Ovary (tissue), 7 donors: ENCODE measurements at regions not wholly inside any gene's neighbourhood (a gene's known extent, or its start where the extent isn't known, plus 50 kb on each side); places are given as distances from the start of the nearest gene placed in this dataset.
"Not testable (repeated sequence)": the region's sequence is repeated elsewhere in the genome, so short reads cannot be mapped to it uniquely, and the experiment has no call there.

ENCODE experiments used
- DNase-seq, 5 donors: peaks; one replicate each; pipeline ENCODE4 v3.0.0-alpha.2; 2019 to 2020
- H3K27ac ChIP-seq, 2 donors: fragments of 200-600 bp; one replicate each; pipeline versions ENCODE4 v1.5.1 to v1.8.0; 2019 to 2022
- H3K27me3 ChIP-seq: fragments of 200-600 bp; one replicate; pipeline ENCODE4 v1.8.0; 2022
- H3K36me3 ChIP-seq: fragments of 200-600 bp; sonication (generic); one replicate; pipeline ENCODE4 v1.5.1; 2019
- H3K4me1 ChIP-seq: one replicate; pipeline ENCODE4 v1.8.1; 2013; ENCODE audit warnings: mild to moderate bottlenecking, moderate library complexity; ENCODE audit not compliant: insufficient read depth
- H3K4me3 ChIP-seq: fragments of 200-600 bp; sonication (generic); one replicate; pipeline ENCODE4 v1.5.1; 2017
- H3K9me3 ChIP-seq, 2 donors: fragments of 200-600 bp in 1 of 2; sonication (generic) in 1 of 2; one replicate each; pipeline versions ENCODE4 v1.5.1 to v1.8.1; 2013 to 2019; ENCODE audit warnings: mild to moderate bottlenecking in 1 of 2, moderate library complexity in 1 of 2
- EP300 ChIP-seq: sonication (generic); formaldehyde crosslinking; IDR thresholded peaks from one replicate; pipeline ENCODE4 v1.6.1; 2017; ENCODE audit warnings: antibody characterized with exemption
- POLR2A ChIP-seq: fragments of 450-650 bp; IDR thresholded peaks from one replicate; pipeline ENCODE4 v1.6.1; 2017; ENCODE audit warnings: antibody characterized with exemption, mild to moderate bottlenecking, moderate library complexity
- WGBS, 3 donors: extraction: QIAGEN DNeasy Blood & Tissue Kit in 1 of 3; methylation state at CpG; one replicate each; pipeline versions ENCODE4 v1.1.5 to v1.1.7; 2013 to 2017; 5-methylcytosine and 5-hydroxymethylcytosine counted together
- intact Hi-C, 4 donors: fragments of 100-400 bp; cut with DNase I; formaldehyde crosslinking; loops; one replicate each; pipeline versions ENCODE4 v1.11.0 to v1.15.1; 2022 to 2023
- TF ChIP-seq, protein P1 (sequence below), 3 donors: fragments of 450-650 bp in 2 of 3; fragments of 200-600 bp in 1 of 3; IDR thresholded peaks; one replicate each; pipeline versions ENCODE4 v1.5.1 to v1.8.0; 2016 to 2022; ENCODE audit warnings: antibody characterized with exemption in 3 of 3, mild to moderate bottlenecking in 1 of 3
- donor health status: DM: no; HTN: no; CAD: no; lungs with moderate emphysema.
- donor health status: DM: no; HTN: no; CAD: no.
- donor health status: Bipolar disorder and iron deficiency.
- donor health status: DM: no; HTN: no; CAD: no.
- donor health status: DM: yes; HTN: yes; CAD: no.

DNA sequence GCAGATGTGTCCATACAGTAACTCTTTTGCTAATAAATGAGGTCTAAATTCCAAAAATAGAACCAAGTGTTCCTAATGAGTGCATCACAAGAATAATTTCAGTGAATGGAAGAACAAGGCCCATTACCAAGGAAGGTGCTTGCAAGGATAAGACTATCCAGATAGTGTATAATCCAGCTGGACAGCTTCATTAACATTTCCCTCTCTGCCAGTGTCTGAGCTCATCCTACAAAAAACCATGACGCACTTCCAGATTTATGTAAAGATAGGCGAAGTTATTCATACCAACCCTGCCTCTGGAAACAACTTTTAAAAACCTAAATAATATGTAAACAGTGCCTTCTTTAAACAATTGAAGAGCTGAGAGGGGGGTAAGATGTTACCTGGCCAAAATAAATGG lies 177.9 kb upstream of the STK26 start:
- H3K4me3 ChIP-seq = no peak overlapping the region
- 56 to 66% (median 56%) methylated on average over 2 of the region's 2 CpGs for WGBS, 3 donors
- intact Hi-C loops = no loop called here

DNA sequence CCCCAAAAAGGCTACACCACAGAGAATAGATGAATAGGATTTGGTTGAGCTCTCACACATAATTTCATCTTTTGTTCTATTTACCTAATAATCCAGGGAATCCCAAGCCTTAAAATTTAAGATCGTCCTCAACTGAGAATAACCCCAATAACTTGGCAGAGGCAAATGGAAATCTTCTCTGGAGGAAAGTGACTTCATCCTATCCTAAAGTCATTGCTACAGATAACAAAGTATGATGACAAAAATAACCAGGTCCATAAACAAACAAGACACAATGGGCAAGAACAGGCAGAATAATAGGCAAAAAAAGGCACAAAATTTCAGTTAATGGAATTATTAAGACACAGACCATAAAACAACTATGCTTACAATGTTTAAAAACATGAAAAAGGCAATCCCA lies 177.3 kb upstream of the STK26 start:
- Histone ChIP-seq H3K4me3 (no peak overlapping the region), H3K36me3 (no peaks in the 10 kb centered on the region), H3K9me3 (no peaks in the 10 kb centered on the region), H3K27me3 (no peaks in the 10 kb centered on the region), H3K27ac (no peak overlapping the region), H3K4me1 (no peaks in the 10 kb centered on the region)
- DNase-seq = no peak
- no peak for TF ChIP-seq POLR2A
- TF ChIP-seq, protein P1, sequence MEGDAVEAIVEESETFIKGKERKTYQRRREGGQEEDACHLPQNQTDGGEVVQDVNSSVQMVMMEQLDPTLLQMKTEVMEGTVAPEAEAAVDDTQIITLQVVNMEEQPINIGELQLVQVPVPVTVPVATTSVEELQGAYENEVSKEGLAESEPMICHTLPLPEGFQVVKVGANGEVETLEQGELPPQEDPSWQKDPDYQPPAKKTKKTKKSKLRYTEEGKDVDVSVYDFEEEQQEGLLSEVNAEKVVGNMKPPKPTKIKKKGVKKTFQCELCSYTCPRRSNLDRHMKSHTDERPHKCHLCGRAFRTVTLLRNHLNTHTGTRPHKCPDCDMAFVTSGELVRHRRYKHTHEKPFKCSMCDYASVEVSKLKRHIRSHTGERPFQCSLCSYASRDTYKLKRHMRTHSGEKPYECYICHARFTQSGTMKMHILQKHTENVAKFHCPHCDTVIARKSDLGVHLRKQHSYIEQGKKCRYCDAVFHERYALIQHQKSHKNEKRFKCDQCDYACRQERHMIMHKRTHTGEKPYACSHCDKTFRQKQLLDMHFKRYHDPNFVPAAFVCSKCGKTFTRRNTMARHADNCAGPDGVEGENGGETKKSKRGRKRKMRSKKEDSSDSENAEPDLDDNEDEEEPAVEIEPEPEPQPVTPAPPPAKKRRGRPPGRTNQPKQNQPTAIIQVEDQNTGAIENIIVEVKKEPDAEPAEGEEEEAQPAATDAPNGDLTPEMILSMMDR (IDR thresholded peaks at IDR 0.05) = no peak
- TF ChIP-seq EP300 = no peak
- 44 to 59% (median 44%) methylated on average over 1 of the region's 1 CpG for WGBS, 3 donors
- intact Hi-C loops = no loop called here

More for the DNA sequence above, 177.9 kb upstream of the STK26 start:
- Histone ChIP-seq H3K4me1 (no peaks in the 10 kb centered on the region), H3K36me3 (no peaks in the 10 kb centered on the region), H3K27ac (no peak overlapping the region), H3K9me3 (no peaks in the 10 kb centered on the region), H3K27me3 (no peaks in the 10 kb centered on the region)
- TF ChIP-seq EP300 (no peak), POLR2A (no peak)
- TF ChIP-seq, protein P1 (IDR thresholded peaks at IDR 0.05) = no peak
- no peak for DNase-seq

DNA sequence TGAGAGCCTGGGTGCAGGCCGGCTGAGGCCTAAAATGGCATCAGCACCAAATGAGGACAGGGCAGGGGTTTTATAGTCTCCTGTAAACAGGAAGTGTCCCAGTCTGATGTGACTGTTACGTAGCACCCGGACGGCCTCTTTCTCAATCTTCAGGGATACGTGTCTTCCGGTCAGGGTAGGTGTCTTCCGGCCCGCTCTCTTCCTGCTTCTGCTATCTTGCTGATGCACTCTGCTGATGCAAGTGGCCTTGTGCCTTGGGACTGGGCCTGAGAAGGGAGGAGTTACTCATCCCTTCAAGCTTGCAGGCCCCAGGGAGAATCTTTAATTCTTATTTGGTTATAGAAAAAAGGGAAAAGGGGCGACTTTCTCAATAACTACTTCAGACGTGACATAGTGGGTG lies 172.1 kb upstream of the STK26 start:
- WGBS, 3 donors = 75 to 86% (median 77%) methylated on average over 10 of the region's 10 CpGs
- H3K36me3 ChIP-seq, H3K4me1 ChIP-seq, H3K27ac ChIP-seq, H3K4me3 ChIP-seq, DNase-seq, H3K27me3 ChIP-seq, H3K9me3 ChIP-seq, intact Hi-C loops: not testable (repeated sequence)

DNA sequence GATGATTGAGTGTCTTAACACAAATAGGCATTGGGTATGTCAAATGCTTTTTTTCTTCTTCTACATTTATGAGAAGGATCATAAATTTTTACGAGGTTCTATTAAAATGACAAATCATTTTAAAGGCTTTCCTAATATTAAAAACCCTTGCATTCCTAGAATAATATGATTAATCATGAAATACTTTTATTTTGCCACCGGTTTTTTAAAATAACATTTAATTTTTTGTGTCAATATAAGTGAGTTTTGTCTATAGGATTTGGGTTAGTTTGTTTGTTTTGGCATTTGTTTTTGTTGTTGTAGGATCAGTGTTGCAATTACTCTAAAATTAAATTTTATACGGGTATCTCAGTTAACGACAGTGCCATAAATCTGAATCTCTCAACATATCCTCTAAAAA lies 169.7 kb upstream of the STK26 start:
- H3K4me1 ChIP-seq = no peaks in the 10 kb centered on the region
- H3K36me3 ChIP-seq = no peaks in the 10 kb centered on the region
- WGBS, 3 donors = 64 to 71% (median 65%) methylated on average over 4 of the region's 4 CpGs
- TF ChIP-seq EP300 (no peak), POLR2A (no peak)
- TF ChIP-seq, protein P1 (IDR thresholded peaks at IDR 0.05) = no peak
- DNase-seq = no peak
- no peaks in the 10 kb centered on the region for H3K27me3 ChIP-seq
- intact Hi-C loops = no loop called here
- no peaks in the 10 kb centered on the region for H3K9me3 ChIP-seq
- H3K27ac ChIP-seq = no peak overlapping the region
- H3K4me3 ChIP-seq = no peak overlapping the region

DNA sequence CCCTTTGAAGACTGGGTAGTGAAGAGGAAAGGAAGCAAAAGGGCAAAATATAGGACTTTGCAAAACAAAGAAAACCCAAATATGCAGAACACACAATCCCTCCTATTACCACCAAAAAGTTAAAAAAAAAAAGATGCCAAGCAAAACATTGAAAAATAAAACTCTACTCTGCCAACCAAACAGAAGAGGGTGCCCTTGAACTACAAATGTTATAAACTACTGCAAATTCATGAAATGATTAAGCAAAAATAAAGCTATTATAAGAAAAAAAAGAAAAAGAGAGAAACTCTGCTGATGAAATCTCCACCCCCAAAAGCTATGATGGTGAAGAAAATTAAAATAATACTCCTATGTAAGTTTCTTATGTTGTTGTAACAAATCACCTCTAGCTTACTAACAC lies 168.5 kb upstream of the STK26 start:
- no peaks in the 10 kb centered on the region for H3K36me3 ChIP-seq
- H3K4me3 ChIP-seq = no peak overlapping the region
- no peaks in the 10 kb centered on the region for H3K9me3 ChIP-seq
- DNase-seq = no peak
- H3K27me3 ChIP-seq = no peaks in the 10 kb centered on the region
- H3K4me1 ChIP-seq = no peaks in the 10 kb centered on the region
- intact Hi-C loops = no loop called here
- H3K27ac ChIP-seq = no peak overlapping the region
- no peak for TF ChIP-seq POLR2A
- TF ChIP-seq EP300 = no peak
- TF ChIP-seq, protein P1 (IDR thresholded peaks at IDR 0.05) = no peak
